Memory B cell (primary cell): ENCODE measurements at regions not wholly inside any gene's neighbourhood (a gene's known extent, or its start where the extent isn't known, plus 50 kb on each side); places are given as distances from the start of the nearest gene placed in this dataset.
"Not testable (repeated sequence)": the region's sequence is repeated elsewhere in the genome, so short reads cannot be mapped to it uniquely, and the experiment has no call there.

ENCODE experiments used
- ATAC-seq: fragments of 150-1000 bp; cut with Tn5 transposase; 2 replicates; pipeline ENCODE4 v1.10.0; 2021; ENCODE audit warnings: low read depth, mild to moderate bottlenecking, moderate library complexity
- DNase-seq, 2 donors: peaks; one replicate each; pipeline ENCODE4 v3.0.0; 2022; ENCODE audit warnings: low spot score in 2 of 2
- H3K27ac Mint-ChIP-seq: one replicate; pipeline ENCODE4 v1.8.0; 2022; ENCODE audit warnings: mild to moderate bottlenecking, moderate library complexity, mixed read lengths
- H3K27me3 Mint-ChIP-seq: one replicate; pipeline ENCODE4 v1.8.0; 2022; ENCODE audit warnings: mixed read lengths
- H3K36me3 Mint-ChIP-seq: one replicate; pipeline ENCODE4 v1.8.0; 2022; ENCODE audit warnings: mild to moderate bottlenecking, mixed read lengths
- H3K4me1 Mint-ChIP-seq: one replicate; pipeline ENCODE4 v1.8.0; 2022; ENCODE audit warnings: mixed read lengths
- H3K4me3 Mint-ChIP-seq: one replicate; pipeline ENCODE4 v1.8.0; 2022; ENCODE audit warnings: mild to moderate bottlenecking, moderate library complexity, mixed read lengths
- H3K9me3 Mint-ChIP-seq: one replicate; pipeline ENCODE4 v1.8.0; 2022; ENCODE audit warnings: mixed read lengths

GRCh38 chr18:76605341-76605929 lies 110.4 kb upstream of the ZNF516 start:
- H3K9me3 Mint-ChIP-seq, result no peaks in the 10 kb centered on the region
- no peaks in the 10 kb centered on the region for H3K4me1 Mint-ChIP-seq
- ATAC-seq (no peak), DNase-seq (no peak)
- no peaks in the 10 kb centered on the region for H3K36me3 Mint-ChIP-seq
- H3K27me3 Mint-ChIP-seq, result no peaks in the 10 kb centered on the region
- no peak overlapping the region for H3K4me3 Mint-ChIP-seq
- H3K27ac Mint-ChIP-seq, result no peak overlapping the region

- Mint-ChIP-seq H3K4me3 (no peak overlapping the region), H3K4me1 (no peaks in the 10 kb centered on the region), H3K27me3 (no peaks in the 10 kb centered on the region), H3K27ac (no peak overlapping the region), H3K36me3 (no peaks in the 10 kb centered on the region), H3K9me3 (no peaks in the 10 kb centered on the region)
- ATAC-seq (no peak), DNase-seq (no peak)
These were observed 109.8 kb upstream of the ZNF516 start for GRCh38 chr18:76604935-76605240.

GRCh38 chr18:76604108-76604934 lies 109.3 kb upstream of the ZNF516 start:
- H3K4me3 Mint-ChIP-seq, result no peak overlapping the region
- H3K4me1 Mint-ChIP-seq, result no peaks in the 10 kb centered on the region
- H3K9me3 Mint-ChIP-seq, result no peaks in the 10 kb centered on the region
- no peaks in the 10 kb centered on the region for H3K36me3 Mint-ChIP-seq
- DNase-seq (no peak), ATAC-seq (no peak)
- no peak overlapping the region for H3K27ac Mint-ChIP-seq
- H3K27me3 Mint-ChIP-seq, result no peaks in the 10 kb centered on the region

GRCh38 chr18:76602191-76602590 lies 107.1 kb upstream of the ZNF516 start:
- no peak overlapping the region for H3K27ac Mint-ChIP-seq
- no peak for ATAC-seq
- H3K4me1 Mint-ChIP-seq, result no peaks in the 10 kb centered on the region
- no peaks in the 10 kb centered on the region for H3K36me3 Mint-ChIP-seq
- DNase-seq, result no peak
- no peaks in the 10 kb centered on the region for H3K9me3 Mint-ChIP-seq
- H3K27me3 Mint-ChIP-seq, result no peaks in the 10 kb centered on the region
- H3K4me3 Mint-ChIP-seq, result no peak overlapping the region

GRCh38 chr18:76600076-76600475 lies 105.0 kb upstream of the ZNF516 start:
- not testable (repeated sequence) for DNase-seq

GRCh38 chr18:76594966-76595365 lies 99.9 kb upstream of the ZNF516 start:
- Mint-ChIP-seq H3K36me3 (no peaks in the 10 kb centered on the region), H3K9me3 (peaks cover 2% of the 10 kb centered on the region), H3K27me3 (peaks cover 19% of the 10 kb centered on the region), H3K4me3 (no peak overlapping the region), H3K27ac (no peak overlapping the region), H3K4me1 (no peaks in the 10 kb centered on the region)
- ATAC-seq (no peak), DNase-seq (no peak)

More at GRCh38 chr18:76600076-76600475, 105.0 kb upstream of the ZNF516 start:
- not testable (repeated sequence) for H3K9me3 Mint-ChIP-seq, H3K36me3 Mint-ChIP-seq, H3K4me1 Mint-ChIP-seq, H3K27me3 Mint-ChIP-seq, ATAC-seq, H3K4me3 Mint-ChIP-seq, H3K27ac Mint-ChIP-seq

- Mint-ChIP-seq H3K4me3 (no peak overlapping the region), H3K27me3 (peaks cover 20% of the 10 kb centered on the region), H3K9me3 (peaks cover 2% of the 10 kb centered on the region), H3K36me3 (no peaks in the 10 kb centered on the region), H3K4me1 (no peaks in the 10 kb centered on the region), H3K27ac (no peak overlapping the region)
- DNase-seq (no peak), ATAC-seq (no peak)
These were observed 98.8 kb upstream of the ZNF516 start for GRCh38 chr18:76593843-76594242.

GRCh38 chr18:76592981-76593381 lies 97.9 kb upstream of the ZNF516 start:
- no peaks in the 10 kb centered on the region for H3K36me3 Mint-ChIP-seq
- H3K27me3 Mint-ChIP-seq, result peaks cover 20% of the 10 kb centered on the region
- H3K9me3 Mint-ChIP-seq, result peaks cover 2% of the 10 kb centered on the region
- ATAC-seq (no peak), DNase-seq (no peak)
- H3K27ac Mint-ChIP-seq, result no peak overlapping the region
- no peaks in the 10 kb centered on the region for H3K4me1 Mint-ChIP-seq
- H3K4me3 Mint-ChIP-seq, result no peak overlapping the region

- Mint-ChIP-seq H3K4me3 (no peak overlapping the region), H3K27me3 (peaks cover 20% of the 10 kb centered on the region), H3K9me3 (peaks cover 2% of the 10 kb centered on the region), H3K36me3 (no peaks in the 10 kb centered on the region), H3K4me1 (no peaks in the 10 kb centered on the region), H3K27ac (no peak overlapping the region)
- DNase-seq (no peak), ATAC-seq (no peak)
These were observed 97.1 kb upstream of the ZNF516 start for GRCh38 chr18:76592096-76592495.

GRCh38 chr18:76589866-76590265 lies 94.8 kb upstream of the ZNF516 start:
- no peak overlapping the region for H3K27ac Mint-ChIP-seq
- H3K36me3 Mint-ChIP-seq, result no peaks in the 10 kb centered on the region
- ATAC-seq (no peak), DNase-seq (no peak)
- H3K4me1 Mint-ChIP-seq, result no peaks in the 10 kb centered on the region
- peaks cover under 1% of the 10 kb centered on the region for H3K9me3 Mint-ChIP-seq
- no peak overlapping the region for H3K4me3 Mint-ChIP-seq
- H3K27me3 Mint-ChIP-seq, result peaks cover 20% of the 10 kb centered on the region

GRCh38 chr18:76589316-76589715 lies 94.3 kb upstream of the ZNF516 start:
- H3K4me3 Mint-ChIP-seq, result no peak overlapping the region
- H3K27ac Mint-ChIP-seq, result no peak overlapping the region
- peaks cover 20% of the 10 kb centered on the region for H3K27me3 Mint-ChIP-seq
- H3K9me3 Mint-ChIP-seq, result no peaks in the 10 kb centered on the region
- ATAC-seq (no peak), DNase-seq (no peak)
- H3K4me1 Mint-ChIP-seq, result no peaks in the 10 kb centered on the region
- H3K36me3 Mint-ChIP-seq, result no peaks in the 10 kb centered on the region

GRCh38 chr18:76588601-76589226 lies 93.7 kb upstream of the ZNF516 start:
- DNase-seq (no peak), ATAC-seq (no peak)
- H3K9me3 Mint-ChIP-seq, result no peaks in the 10 kb centered on the region
- H3K4me1 Mint-ChIP-seq, result no peaks in the 10 kb centered on the region
- no peak overlapping the region for H3K27ac Mint-ChIP-seq
- H3K36me3 Mint-ChIP-seq, result no peaks in the 10 kb centered on the region
- no peak overlapping the region for H3K4me3 Mint-ChIP-seq
- peaks cover 18% of the 10 kb centered on the region for H3K27me3 Mint-ChIP-seq

- Mint-ChIP-seq H3K36me3 (no peaks in the 10 kb centered on the region), H3K27ac (no peak overlapping the region), H3K9me3 (no peaks in the 10 kb centered on the region), H3K4me3 (no peak overlapping the region), H3K27me3 (peaks cover 18% of the 10 kb centered on the region), H3K4me1 (no peaks in the 10 kb centered on the region)
- ATAC-seq (no peak), DNase-seq (no peak)
These were observed 92.8 kb upstream of the ZNF516 start for GRCh38 chr18:76587879-76588271.

- Mint-ChIP-seq H3K36me3 (no peaks in the 10 kb centered on the region), H3K9me3 (no peaks in the 10 kb centered on the region), H3K4me3 (no peak overlapping the region), H3K27me3 (peaks cover 13% of the 10 kb centered on the region), H3K4me1 (no peaks in the 10 kb centered on the region), H3K27ac (no peak overlapping the region)
- no peak for ATAC-seq
- DNase-seq, result no peak
These were observed 92.3 kb upstream of the ZNF516 start for GRCh38 chr18:76587147-76587878.
